ENCODE measurements at regions not wholly inside any gene's neighbourhood (a gene's known extent, or its start where the extent isn't known, plus 50 kb on each side); places are given as distances from the start of the nearest gene placed in this dataset.

DNA sequence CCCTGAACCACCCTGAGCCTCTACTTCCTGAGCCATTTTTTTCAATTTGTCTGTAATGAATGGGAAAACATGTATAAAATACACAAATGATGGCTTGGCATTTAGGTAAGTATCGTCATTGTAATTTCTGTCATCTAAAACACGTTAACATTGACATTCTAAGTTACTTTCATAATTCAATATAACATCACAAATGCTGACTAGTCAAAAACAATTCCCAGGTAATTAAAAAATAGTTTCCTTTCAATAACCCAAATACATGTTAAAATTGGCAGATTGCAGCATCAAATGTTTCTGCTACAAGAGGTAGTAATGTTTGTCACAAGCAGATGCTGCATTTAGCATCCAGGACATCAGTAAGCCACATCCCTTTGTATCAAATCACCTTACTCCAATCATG is 776.4 kb downstream of the KCTD16 start:
- DNase-seq, result no peak
- Histone ChIP-seq H3K9me3 (ENCODE audit: low read length) (no peaks in the 10 kb centered on the region), H3K4me3 (ENCODE audit: low read length) (no peak overlapping the region), H3K9ac (ENCODE audit: low read length) (no peak overlapping the region), H3K4me2 (ENCODE audit: low read depth, low read length, poor library complexity, severe bottlenecking) (no peak overlapping the region), H3K79me2 (ENCODE audit: low read length) (no peaks in the 10 kb centered on the region), H3K27ac (ENCODE audit: low read length) (no peak overlapping the region), H3K4me1 (ENCODE audit: low read length) (no peaks in the 10 kb centered on the region), H3K27me3 (ENCODE audit: low read length) (no peaks in the 10 kb centered on the region), H3K9me2 (replicated peaks; ENCODE audit: insufficient read depth, low read length) (no peaks in the 10 kb centered on the region), H2AFZ (ENCODE audit: low read length) (no peak overlapping the region), H3K36me3 (ENCODE audit: insufficient read depth, low read length) (no peaks in the 10 kb centered on the region), H4K20me1 (ENCODE audit: insufficient read depth, low read depth, low read length) (no peaks in the 10 kb centered on the region)

DNA sequence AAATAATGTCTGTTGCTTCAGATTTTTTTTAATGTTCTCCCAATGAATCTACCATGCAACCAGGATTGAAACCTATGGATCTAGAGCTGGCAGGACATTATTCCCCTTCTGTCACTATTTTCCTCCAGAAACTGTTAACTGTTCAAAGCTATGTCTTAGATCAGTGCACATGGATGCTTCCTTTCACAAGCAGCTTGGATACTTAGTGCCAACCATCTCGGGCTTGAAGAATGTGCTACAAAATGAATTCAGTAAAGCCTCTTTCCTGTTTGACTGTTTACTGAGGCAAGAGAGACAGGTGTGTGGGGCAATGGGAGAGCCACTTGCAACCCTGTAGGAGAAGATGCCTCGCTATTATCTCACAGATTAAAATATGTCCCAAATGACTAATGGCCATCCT is 774.8 kb downstream of the KCTD16 start:
- H3K9ac ChIP-seq (ENCODE audit: low read length), result no peak overlapping the region
- no peaks in the 10 kb centered on the region for H3K9me3 ChIP-seq (ENCODE audit: low read length)
- no peaks in the 10 kb centered on the region for H3K27me3 ChIP-seq (ENCODE audit: low read length)
- H3K9me2 ChIP-seq (replicated peaks; ENCODE audit: insufficient read depth, low read length), result no peaks in the 10 kb centered on the region
- H3K79me2 ChIP-seq (ENCODE audit: low read length), result no peaks in the 10 kb centered on the region
- no peak overlapping the region for H3K4me3 ChIP-seq (ENCODE audit: low read length)
- no peaks in the 10 kb centered on the region for H3K4me1 ChIP-seq (ENCODE audit: low read length)
- H3K27ac ChIP-seq (ENCODE audit: low read length), result no peak overlapping the region
- H2AFZ ChIP-seq (ENCODE audit: low read length), result no peak overlapping the region
- DNase-seq, result no peak
- H3K4me2 ChIP-seq (ENCODE audit: low read depth, low read length, poor library complexity, severe bottlenecking), result no peak overlapping the region
- no peaks in the 10 kb centered on the region for H3K36me3 ChIP-seq (ENCODE audit: insufficient read depth, low read length)
- H4K20me1 ChIP-seq (ENCODE audit: insufficient read depth, low read depth, low read length), result no peaks in the 10 kb centered on the region

DNA sequence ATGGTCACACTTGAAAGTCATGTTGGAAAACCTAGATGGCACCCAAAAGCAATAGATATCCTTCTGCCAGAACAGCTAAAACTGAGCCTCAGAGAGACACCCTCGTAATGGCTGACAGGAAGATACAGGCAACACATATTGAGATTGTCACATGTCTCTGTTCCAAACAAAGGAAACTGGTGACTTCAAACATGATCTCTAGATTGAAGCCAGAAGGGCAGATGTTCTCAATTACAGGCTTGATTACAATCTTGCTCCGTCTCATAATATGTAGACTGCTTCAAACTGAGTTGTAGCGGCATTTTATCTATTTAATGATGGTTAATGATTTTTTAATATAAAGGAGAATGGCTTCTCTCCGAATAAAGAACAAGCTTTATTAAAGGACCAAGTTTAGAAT is 774.3 kb downstream of the KCTD16 start:
- Histone ChIP-seq H3K27me3 (ENCODE audit: low read length) (no peaks in the 10 kb centered on the region), H3K9me2 (replicated peaks; ENCODE audit: insufficient read depth, low read length) (no peaks in the 10 kb centered on the region), H3K9ac (ENCODE audit: low read length) (no peak overlapping the region), H4K20me1 (ENCODE audit: insufficient read depth, low read depth, low read length) (no peaks in the 10 kb centered on the region), H3K36me3 (ENCODE audit: insufficient read depth, low read length) (no peaks in the 10 kb centered on the region), H3K4me1 (ENCODE audit: low read length) (no peaks in the 10 kb centered on the region), H2AFZ (ENCODE audit: low read length) (no peak overlapping the region), H3K79me2 (ENCODE audit: low read length) (no peaks in the 10 kb centered on the region), H3K9me3 (ENCODE audit: low read length) (no peaks in the 10 kb centered on the region), H3K4me3 (ENCODE audit: low read length) (no peak overlapping the region), H3K4me2 (ENCODE audit: low read depth, low read length, poor library complexity, severe bottlenecking) (no peak overlapping the region), H3K27ac (ENCODE audit: low read length) (no peak overlapping the region)
- DNase-seq, result no peak

DNA sequence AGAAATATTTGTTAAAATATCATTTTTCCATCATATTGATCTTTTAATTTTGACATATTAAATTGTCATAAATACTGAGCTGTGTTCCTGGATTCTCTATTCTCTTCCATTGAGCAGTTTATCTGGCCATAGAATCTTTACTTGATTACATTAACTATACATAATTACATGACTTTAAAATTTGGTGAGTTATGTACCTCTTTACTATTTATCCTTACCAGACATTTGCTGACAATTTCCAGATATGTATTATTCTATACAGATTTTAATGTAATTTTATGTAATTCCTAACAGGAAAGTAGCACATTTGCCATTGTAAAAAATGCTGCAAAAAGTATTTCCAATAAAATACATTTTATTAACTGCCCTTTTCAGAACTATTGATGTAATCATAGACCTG is 770.3 kb downstream of the KCTD16 start:
- DNase-seq, result no peak
- Histone ChIP-seq H3K4me2 (ENCODE audit: low read depth, low read length, poor library complexity, severe bottlenecking) (no peak overlapping the region), H3K27ac (ENCODE audit: low read length) (no peak overlapping the region), H2AFZ (ENCODE audit: low read length) (no peak overlapping the region), H3K36me3 (ENCODE audit: insufficient read depth, low read length) (no peaks in the 10 kb centered on the region), H3K9me3 (ENCODE audit: low read length) (no peaks in the 10 kb centered on the region), H3K4me1 (ENCODE audit: low read length) (no peaks in the 10 kb centered on the region), H3K9ac (ENCODE audit: low read length) (no peak overlapping the region), H3K9me2 (replicated peaks; ENCODE audit: insufficient read depth, low read length) (no peaks in the 10 kb centered on the region), H3K79me2 (ENCODE audit: low read length) (no peaks in the 10 kb centered on the region), H3K4me3 (ENCODE audit: low read length) (no peak overlapping the region), H3K27me3 (ENCODE audit: low read length) (no peaks in the 10 kb centered on the region), H4K20me1 (ENCODE audit: insufficient read depth, low read depth, low read length) (no peaks in the 10 kb centered on the region)

DNA sequence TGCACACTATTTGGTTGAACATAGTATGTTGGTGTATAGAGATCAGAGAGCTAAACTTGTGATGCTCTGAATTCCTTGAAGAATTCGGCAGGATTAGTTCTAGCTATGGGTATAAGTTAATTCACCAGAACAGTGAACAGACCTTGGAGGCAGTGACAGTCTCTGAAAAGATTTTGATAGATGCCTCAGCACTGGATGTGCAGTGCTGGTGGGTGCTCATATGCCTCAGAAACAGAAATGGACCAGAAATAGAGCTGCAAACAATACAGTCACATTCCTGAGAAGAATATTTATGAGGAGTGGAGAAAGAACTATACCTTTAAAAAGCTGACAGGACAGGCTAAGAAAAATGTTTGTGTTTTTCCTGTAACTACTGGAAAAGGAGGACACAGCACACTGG is 747.7 kb downstream of the KCTD16 start:
- H2AFZ ChIP-seq (ENCODE audit: low read length), result no peak overlapping the region
- no peak overlapping the region for H3K4me2 ChIP-seq (ENCODE audit: low read depth, low read length, poor library complexity, severe bottlenecking)
- no peaks in the 10 kb centered on the region for H3K9me2 ChIP-seq (replicated peaks; ENCODE audit: insufficient read depth, low read length)
- H3K27me3 ChIP-seq (ENCODE audit: low read length), result no peaks in the 10 kb centered on the region
- no peaks in the 10 kb centered on the region for H3K4me1 ChIP-seq (ENCODE audit: low read length)
- H3K27ac ChIP-seq (ENCODE audit: low read length), result no peak overlapping the region
- H3K9me3 ChIP-seq (ENCODE audit: low read length), result no peaks in the 10 kb centered on the region
- no peaks in the 10 kb centered on the region for H3K79me2 ChIP-seq (ENCODE audit: low read length)
- H3K9ac ChIP-seq (ENCODE audit: low read length), result no peak overlapping the region
- no peak overlapping the region for H3K4me3 ChIP-seq (ENCODE audit: low read length)
- DNase-seq, result no peak
- no peaks in the 10 kb centered on the region for H3K36me3 ChIP-seq (ENCODE audit: insufficient read depth, low read length)
- H4K20me1 ChIP-seq (ENCODE audit: insufficient read depth, low read depth, low read length), result no peaks in the 10 kb centered on the region

DNA sequence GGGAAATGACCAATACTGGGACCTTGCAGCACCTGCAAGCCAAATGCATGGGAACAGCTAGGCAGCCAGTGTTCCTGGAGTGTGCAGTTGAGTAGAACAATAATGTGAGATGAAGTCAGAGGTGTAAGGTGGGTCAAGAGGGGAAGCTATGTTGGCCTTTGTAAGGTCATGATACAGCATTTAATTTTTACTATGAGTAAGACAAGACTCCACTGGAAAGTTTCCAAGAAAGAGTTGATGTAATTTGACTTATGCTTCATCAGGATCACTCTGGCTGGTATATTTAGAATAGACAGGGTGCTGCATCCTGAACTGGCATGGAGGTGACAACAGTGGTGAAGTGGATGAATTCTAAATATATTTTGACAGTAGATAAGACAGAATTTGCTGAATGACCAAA is 744.8 kb downstream of the KCTD16 start:
- Histone ChIP-seq H3K27me3 (ENCODE audit: low read length) (no peaks in the 10 kb centered on the region), H3K9me2 (replicated peaks; ENCODE audit: insufficient read depth, low read length) (no peaks in the 10 kb centered on the region), H3K36me3 (ENCODE audit: insufficient read depth, low read length) (no peaks in the 10 kb centered on the region), H2AFZ (ENCODE audit: low read length) (no peak overlapping the region), H3K4me3 (ENCODE audit: low read length) (no peak overlapping the region), H3K4me1 (ENCODE audit: low read length) (no peaks in the 10 kb centered on the region), H3K9ac (ENCODE audit: low read length) (no peak overlapping the region), H3K4me2 (ENCODE audit: low read depth, low read length, poor library complexity, severe bottlenecking) (no peak overlapping the region), H3K9me3 (ENCODE audit: low read length) (no peaks in the 10 kb centered on the region), H3K27ac (ENCODE audit: low read length) (no peak overlapping the region), H3K79me2 (ENCODE audit: low read length) (no peaks in the 10 kb centered on the region), H4K20me1 (ENCODE audit: insufficient read depth, low read depth, low read length) (no peaks in the 10 kb centered on the region)
- DNase-seq, result no peak

DNA sequence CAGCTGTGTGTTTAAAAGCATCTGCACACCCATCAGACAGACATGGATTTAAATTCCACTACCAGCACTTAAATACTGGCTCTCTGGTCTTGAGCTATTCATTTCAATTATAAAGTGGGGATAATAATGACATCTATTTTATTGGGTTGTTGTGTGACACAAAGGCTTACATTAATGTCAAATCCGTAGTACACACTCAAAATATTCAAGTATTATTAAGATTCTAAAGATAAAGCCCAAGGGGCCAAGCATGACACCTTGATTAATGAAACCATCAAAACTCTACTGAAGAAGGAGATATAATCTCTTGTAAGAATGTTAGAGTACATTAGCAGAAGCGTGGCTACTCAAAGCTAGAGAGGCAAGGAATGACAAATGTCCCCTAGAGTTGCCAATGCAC is 743.0 kb downstream of the KCTD16 start:
- Histone ChIP-seq H3K9me3 (ENCODE audit: low read length) (no peaks in the 10 kb centered on the region), H3K27ac (ENCODE audit: low read length) (no peak overlapping the region), H3K79me2 (ENCODE audit: low read length) (no peaks in the 10 kb centered on the region), H3K4me1 (ENCODE audit: low read length) (no peaks in the 10 kb centered on the region), H3K9me2 (replicated peaks; ENCODE audit: insufficient read depth, low read length) (no peaks in the 10 kb centered on the region), H3K4me3 (ENCODE audit: low read length) (no peak overlapping the region), H3K4me2 (ENCODE audit: low read depth, low read length, poor library complexity, severe bottlenecking) (no peak overlapping the region), H2AFZ (ENCODE audit: low read length) (no peak overlapping the region), H3K9ac (ENCODE audit: low read length) (no peak overlapping the region), H4K20me1 (ENCODE audit: insufficient read depth, low read depth, low read length) (no peaks in the 10 kb centered on the region), H3K27me3 (ENCODE audit: low read length) (no peaks in the 10 kb centered on the region), H3K36me3 (ENCODE audit: insufficient read depth, low read length) (no peaks in the 10 kb centered on the region)
- no peak for DNase-seq

DNA sequence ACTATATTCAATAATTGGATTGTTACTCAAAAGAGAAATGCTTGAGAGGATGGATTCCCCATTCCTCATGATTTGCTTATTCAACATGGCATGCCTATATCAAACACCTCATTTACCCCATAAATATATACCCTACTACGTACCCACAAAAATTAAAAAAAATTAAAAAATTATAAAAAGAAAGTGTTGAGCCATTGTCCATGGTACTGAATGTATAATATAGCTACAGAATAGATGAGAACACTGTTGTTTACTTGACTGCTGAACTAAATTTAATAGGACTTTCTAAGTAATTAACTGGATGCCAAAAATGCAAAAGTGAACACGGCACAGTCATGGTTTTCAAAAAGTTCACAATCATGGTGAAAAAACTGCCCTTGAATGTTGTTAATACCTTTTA is 725.8 kb downstream of the KCTD16 start:
- Histone ChIP-seq H3K27ac (ENCODE audit: low read length) (no peak overlapping the region), H3K4me1 (ENCODE audit: low read length) (no peaks in the 10 kb centered on the region), H3K4me2 (ENCODE audit: low read depth, low read length, poor library complexity, severe bottlenecking) (no peak overlapping the region), H3K9ac (ENCODE audit: low read length) (no peak overlapping the region), H3K79me2 (ENCODE audit: low read length) (no peaks in the 10 kb centered on the region), H3K9me3 (ENCODE audit: low read length) (no peaks in the 10 kb centered on the region), H3K36me3 (ENCODE audit: insufficient read depth, low read length) (no peaks in the 10 kb centered on the region), H4K20me1 (ENCODE audit: insufficient read depth, low read depth, low read length) (no peaks in the 10 kb centered on the region), H3K4me3 (ENCODE audit: low read length) (no peak overlapping the region), H3K9me2 (replicated peaks; ENCODE audit: insufficient read depth, low read length) (no peaks in the 10 kb centered on the region), H3K27me3 (ENCODE audit: low read length) (no peaks in the 10 kb centered on the region), H2AFZ (ENCODE audit: low read length) (no peak overlapping the region)
- DNase-seq, result no peak

DNA sequence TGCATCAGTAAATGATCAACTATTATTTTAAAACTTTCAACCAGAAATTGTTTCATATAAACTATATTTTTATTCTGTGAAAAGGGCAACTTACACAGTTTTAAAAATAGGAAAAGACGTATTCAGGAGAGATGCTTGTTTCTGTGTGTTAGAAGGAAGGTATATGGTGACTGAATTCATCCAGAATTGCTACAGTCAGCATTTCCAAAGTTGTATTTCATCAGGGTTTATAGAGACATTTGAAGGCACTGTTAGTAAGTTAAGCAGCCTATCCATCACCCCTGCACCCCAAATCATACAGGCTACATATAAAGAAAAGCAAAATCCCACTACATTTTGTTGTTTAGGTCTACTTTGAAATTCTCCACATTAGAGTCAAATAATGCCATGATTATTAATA is 716.0 kb downstream of the KCTD16 start:
- DNase-seq, result no peak
- Histone ChIP-seq H3K9me3 (ENCODE audit: low read length) (no peaks in the 10 kb centered on the region), H3K4me3 (ENCODE audit: low read length) (no peak overlapping the region), H3K9me2 (replicated peaks; ENCODE audit: insufficient read depth, low read length) (no peaks in the 10 kb centered on the region), H4K20me1 (ENCODE audit: insufficient read depth, low read depth, low read length) (no peaks in the 10 kb centered on the region), H3K9ac (ENCODE audit: low read length) (no peak overlapping the region), H3K4me1 (ENCODE audit: low read length) (no peaks in the 10 kb centered on the region), H3K4me2 (ENCODE audit: low read depth, low read length, poor library complexity, severe bottlenecking) (no peak overlapping the region), H3K27me3 (ENCODE audit: low read length) (no peaks in the 10 kb centered on the region), H3K79me2 (ENCODE audit: low read length) (no peaks in the 10 kb centered on the region), H3K36me3 (ENCODE audit: insufficient read depth, low read length) (no peaks in the 10 kb centered on the region), H3K27ac (ENCODE audit: low read length) (no peak overlapping the region), H2AFZ (ENCODE audit: low read length) (no peak overlapping the region)
